ENCODE measurements at regions not wholly inside any gene's neighbourhood (a gene's known extent, or its start where the extent isn't known, plus 50 kb on each side); places are given as distances from the start of the nearest gene placed in this dataset.

GRCh38 chr18:56413862-56414261 lies 224.5 kb downstream of the TXNL1 start:
- TF ChIP-seq FOSB (CRISPR knock-in tag; IDR thresholded peaks at IDR 0.05), result no peak
- no peak for TF ChIP-seq RFX5 (IDR thresholded peaks at IDR 0.05)
